Ovary (tissue), 7 donors: ENCODE measurements at regions not wholly inside any gene's neighbourhood (a gene's known extent, or its start where the extent isn't known, plus 50 kb on each side); places are given as distances from the start of the nearest gene placed in this dataset.

Experiments used
- DNase-seq, 5 donors: peaks; one replicate each; pipeline ENCODE4 v3.0.0-alpha.2; 2019 to 2020
- H3K27ac ChIP-seq, 2 donors: fragments of 200-600 bp; one replicate each; pipeline versions ENCODE4 v1.5.1 to v1.8.0; 2019 to 2022
- H3K27me3 ChIP-seq: fragments of 200-600 bp; one replicate; pipeline ENCODE4 v1.8.0; 2022
- H3K36me3 ChIP-seq: fragments of 200-600 bp; sonication (generic); one replicate; pipeline ENCODE4 v1.5.1; 2019
- H3K4me1 ChIP-seq: one replicate; pipeline ENCODE4 v1.8.1; 2013; ENCODE audit warnings: mild to moderate bottlenecking, moderate library complexity; ENCODE audit not compliant: insufficient read depth
- H3K4me3 ChIP-seq: fragments of 200-600 bp; sonication (generic); one replicate; pipeline ENCODE4 v1.5.1; 2017
- H3K9me3 ChIP-seq, 2 donors: fragments of 200-600 bp in 1 of 2; sonication (generic) in 1 of 2; one replicate each; pipeline versions ENCODE4 v1.5.1 to v1.8.1; 2013 to 2019; ENCODE audit warnings: mild to moderate bottlenecking in 1 of 2, moderate library complexity in 1 of 2
- EP300 ChIP-seq: sonication (generic); formaldehyde crosslinking; IDR thresholded peaks from one replicate; pipeline ENCODE4 v1.6.1; 2017; ENCODE audit warnings: antibody characterized with exemption
- POLR2A ChIP-seq: fragments of 450-650 bp; IDR thresholded peaks from one replicate; pipeline ENCODE4 v1.6.1; 2017; ENCODE audit warnings: antibody characterized with exemption, mild to moderate bottlenecking, moderate library complexity
- WGBS, 3 donors: extraction: QIAGEN DNeasy Blood & Tissue Kit in 1 of 3; methylation state at CpG; one replicate each; pipeline versions ENCODE4 v1.1.5 to v1.1.7; 2013 to 2017; 5-methylcytosine and 5-hydroxymethylcytosine counted together
- intact Hi-C, 4 donors: fragments of 100-400 bp; cut with DNase I; formaldehyde crosslinking; loops; one replicate each; pipeline versions ENCODE4 v1.11.0 to v1.15.1; 2022 to 2023
- TF ChIP-seq, protein P1 (sequence below), 3 donors: fragments of 450-650 bp in 2 of 3; fragments of 200-600 bp in 1 of 3; IDR thresholded peaks; one replicate each; pipeline versions ENCODE4 v1.5.1 to v1.8.0; 2016 to 2022; ENCODE audit warnings: antibody characterized with exemption in 3 of 3, mild to moderate bottlenecking in 1 of 3
- donor health status: DM: no; HTN: no; CAD: no; lungs with moderate emphysema.
- donor health status: DM: no; HTN: no; CAD: no.
- donor health status: Bipolar disorder and iron deficiency.
- donor health status: DM: no; HTN: no; CAD: no.
- donor health status: DM: yes; HTN: yes; CAD: no.

DNA sequence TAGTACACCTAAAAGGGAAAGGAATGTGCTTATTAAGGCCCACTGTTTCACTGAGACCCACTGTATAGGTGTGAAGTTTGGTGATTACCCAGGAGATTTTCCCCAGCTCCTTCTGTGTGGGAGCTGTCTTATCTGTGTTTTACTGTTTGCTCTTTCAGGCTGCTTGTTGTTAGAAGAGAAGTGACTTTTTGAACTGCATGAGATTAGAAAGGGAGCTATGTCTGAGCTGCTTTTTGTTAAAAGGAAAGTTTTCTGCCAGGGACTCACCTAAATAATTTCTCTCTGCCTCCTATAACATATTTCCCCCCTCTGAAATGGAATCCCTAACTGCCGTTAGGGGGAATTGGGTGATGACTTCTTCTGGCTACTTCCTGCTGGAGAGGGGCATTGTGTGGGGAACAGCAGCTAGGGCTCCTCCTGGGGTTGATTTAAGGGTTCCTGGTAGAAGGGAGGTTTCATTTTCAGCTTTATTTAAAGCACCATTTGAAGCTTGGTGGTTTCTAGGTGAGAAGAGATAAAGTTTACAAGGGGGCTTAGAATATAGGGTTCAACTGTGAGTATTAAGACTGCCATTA lies 77.1 kb upstream of the ATP11B start:
- intact Hi-C loops, result no loop called here
- H3K4me3 ChIP-seq, result no peak overlapping the region
- no peak for DNase-seq
- no peaks in the 10 kb centered on the region for H3K4me1 ChIP-seq
- no peaks in the 10 kb centered on the region for H3K27me3 ChIP-seq
- TF ChIP-seq, protein P1, sequence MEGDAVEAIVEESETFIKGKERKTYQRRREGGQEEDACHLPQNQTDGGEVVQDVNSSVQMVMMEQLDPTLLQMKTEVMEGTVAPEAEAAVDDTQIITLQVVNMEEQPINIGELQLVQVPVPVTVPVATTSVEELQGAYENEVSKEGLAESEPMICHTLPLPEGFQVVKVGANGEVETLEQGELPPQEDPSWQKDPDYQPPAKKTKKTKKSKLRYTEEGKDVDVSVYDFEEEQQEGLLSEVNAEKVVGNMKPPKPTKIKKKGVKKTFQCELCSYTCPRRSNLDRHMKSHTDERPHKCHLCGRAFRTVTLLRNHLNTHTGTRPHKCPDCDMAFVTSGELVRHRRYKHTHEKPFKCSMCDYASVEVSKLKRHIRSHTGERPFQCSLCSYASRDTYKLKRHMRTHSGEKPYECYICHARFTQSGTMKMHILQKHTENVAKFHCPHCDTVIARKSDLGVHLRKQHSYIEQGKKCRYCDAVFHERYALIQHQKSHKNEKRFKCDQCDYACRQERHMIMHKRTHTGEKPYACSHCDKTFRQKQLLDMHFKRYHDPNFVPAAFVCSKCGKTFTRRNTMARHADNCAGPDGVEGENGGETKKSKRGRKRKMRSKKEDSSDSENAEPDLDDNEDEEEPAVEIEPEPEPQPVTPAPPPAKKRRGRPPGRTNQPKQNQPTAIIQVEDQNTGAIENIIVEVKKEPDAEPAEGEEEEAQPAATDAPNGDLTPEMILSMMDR (IDR thresholded peaks at IDR 0.05), result no peak
- TF ChIP-seq EP300, result no peak
- no peak for TF ChIP-seq POLR2A
- no peaks in the 10 kb centered on the region for H3K9me3 ChIP-seq
- no peak overlapping the region for H3K27ac ChIP-seq
- no peaks in the 10 kb centered on the region for H3K36me3 ChIP-seq
- WGBS, 3 donors, result 16 to 20% (median 17%) methylated on average over 1 of the region's 1 CpG

DNA sequence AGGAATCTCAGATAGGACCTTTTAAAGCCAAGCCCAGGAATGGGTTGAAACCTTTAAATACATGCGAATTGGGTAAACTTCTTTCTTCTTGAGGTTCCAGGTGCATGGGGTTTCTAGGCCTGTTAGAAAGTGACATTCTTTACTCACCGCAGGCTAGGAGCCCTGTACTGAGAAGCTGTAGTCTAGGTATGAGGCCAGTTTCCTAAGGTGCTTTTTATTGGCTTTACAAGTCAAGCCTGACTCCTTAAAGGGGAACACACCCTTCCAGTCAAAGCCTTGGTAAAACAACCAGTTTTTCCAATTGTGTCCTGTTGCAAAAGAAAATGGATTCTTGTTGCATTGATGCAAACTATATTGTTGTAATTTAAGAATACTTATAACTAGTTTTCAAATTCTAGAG lies 76.1 kb upstream of the ATP11B start:
- 85 to 93% (median 91%) methylated on average over 2 of the region's 2 CpGs for WGBS, 3 donors
- Histone ChIP-seq H3K27ac (no peak overlapping the region), H3K9me3 (no peaks in the 10 kb centered on the region), H3K27me3 (no peaks in the 10 kb centered on the region), H3K36me3 (no peaks in the 10 kb centered on the region), H3K4me1 (no peaks in the 10 kb centered on the region), H3K4me3 (no peak overlapping the region)
- TF ChIP-seq POLR2A, result no peak
- TF ChIP-seq EP300, result no peak
- TF ChIP-seq, protein P1 (IDR thresholded peaks at IDR 0.05), result no peak
- intact Hi-C loops, result no loop called here
- DNase-seq, result no peak

DNA sequence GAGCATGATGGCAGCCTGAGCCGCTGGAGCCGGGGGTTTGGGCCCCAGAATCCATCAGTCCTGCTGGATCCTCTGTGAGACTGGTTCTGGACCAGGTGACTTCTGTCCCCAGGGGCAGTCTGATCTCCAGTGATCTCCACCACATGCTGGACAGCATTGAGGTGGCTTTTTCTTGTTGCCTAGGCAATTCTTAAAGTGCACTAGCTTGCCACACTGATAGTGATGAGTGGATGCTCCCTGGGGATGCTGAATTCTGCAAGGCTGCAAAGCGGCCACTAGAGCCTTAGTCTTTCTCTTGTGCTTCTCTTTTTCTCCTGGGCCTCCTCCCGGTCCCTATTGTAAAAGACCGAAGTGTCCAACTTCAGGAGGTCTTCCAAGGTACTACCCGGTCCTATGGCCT lies 70.4 kb upstream of the ATP11B start:
- Histone ChIP-seq H3K9me3 (no peaks in the 10 kb centered on the region), H3K4me3 (no peak overlapping the region), H3K27me3 (no peaks in the 10 kb centered on the region), H3K4me1 (no peaks in the 10 kb centered on the region), H3K36me3 (no peaks in the 10 kb centered on the region), H3K27ac (no peak overlapping the region)
- DNase-seq, result no peak
- TF ChIP-seq EP300 (no peak), POLR2A (no peak)
- TF ChIP-seq, protein P1 (IDR thresholded peaks at IDR 0.05), result no peak
- WGBS, 3 donors, result 94 to 97% (median 94%) methylated on average over 6 of the region's 6 CpGs
- intact Hi-C loops, result no loop called here

DNA sequence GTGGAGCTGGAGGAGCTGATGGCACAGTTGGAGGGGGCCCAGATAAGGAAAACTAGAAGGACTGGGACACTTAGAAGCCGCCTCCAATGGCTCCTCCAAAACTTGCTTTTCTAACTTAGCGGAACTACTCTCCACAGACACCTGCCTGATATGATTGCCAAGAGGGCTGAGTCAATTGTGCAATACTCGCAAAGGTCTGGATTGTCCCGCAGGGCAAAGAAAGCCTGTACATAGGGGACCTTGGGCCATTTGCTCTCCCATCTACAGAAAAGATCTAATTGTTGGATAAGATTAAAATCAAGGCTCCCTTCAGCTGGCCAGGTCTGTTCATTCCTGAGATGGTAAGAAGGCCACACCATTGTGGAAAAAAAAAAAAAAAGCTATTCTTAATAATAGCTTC lies 69.7 kb upstream of the ATP11B start:
- TF ChIP-seq EP300 (no peak), POLR2A (no peak)
- TF ChIP-seq, protein P1 (IDR thresholded peaks at IDR 0.05), result no peak
- H3K9me3 ChIP-seq, result no peaks in the 10 kb centered on the region
- no peaks in the 10 kb centered on the region for H3K4me1 ChIP-seq
- intact Hi-C loops, result no loop called here
- H3K4me3 ChIP-seq, result no peak overlapping the region
- no peaks in the 10 kb centered on the region for H3K36me3 ChIP-seq
- no peak overlapping the region for H3K27ac ChIP-seq
- WGBS, 3 donors, result 95 to 99% (median 98%) methylated on average over 4 of the region's 4 CpGs
- no peak for DNase-seq
- H3K27me3 ChIP-seq, result no peaks in the 10 kb centered on the region
